H1 (cell line): ENCODE measurements at regions not wholly inside any gene's neighbourhood (a gene's known extent, or its start where the extent isn't known, plus 50 kb on each side); places are given as distances from the start of the nearest gene placed in this dataset.

Experiments used
- CTCF ChIA-PET: fragments of 300-600 bp; sonication (Branson Sonifier 250); formaldehyde crosslinking; loops from one replicate; lab custom pipeline; 2021; ENCODE audit not compliant: partially characterized antibody; lab: Charles Lee
- POLR2A ChIA-PET: fragments of 300-600 bp; sonication (Branson Sonifier 250); formaldehyde crosslinking; loops from one replicate; lab custom pipeline; 2021; ENCODE audit warnings: inconsistent platforms; ENCODE audit not compliant: partially characterized antibody; lab: Charles Lee
- DNase-seq, 2 experiments: peaks; one replicate each; pipeline versions ENCODE4 v3.0.0 to v3.0.0-alpha.2; 2010 to 2022; ENCODE audit warnings: low spot score in 2 of 2, low read depth in 1 of 2, mixed read lengths in 1 of 2
- FAIRE-seq: peaks from 2 replicates; lab custom pipeline; 2011; peaks lifted over from hg19 to GRCh38; lab: Jason Lieb, UNC
- H2AFZ ChIP-seq: 2 replicates; pipeline ENCODE4 v1.8.1; 2012; ENCODE audit warnings: low read length, inconsistent platforms
- H2AK5ac ChIP-seq: 2 replicates; pipeline ENCODE4 v1.6.1; 2013; ENCODE audit warnings: low read depth, low read length
- H2BK120ac ChIP-seq: replicated peaks from 2 replicates; pipeline ENCODE3; 2013; ENCODE audit warnings: low read depth, low read length, inconsistent platforms
- H2BK12ac ChIP-seq: 2 replicates; pipeline ENCODE4 v1.6.1; 2013; ENCODE audit warnings: low read depth, low read length
- H2BK15ac ChIP-seq: 2 replicates; pipeline ENCODE4 v1.6.1; 2013; ENCODE audit warnings: low read length
- H2BK20ac ChIP-seq: 2 replicates; pipeline ENCODE4 v1.6.1; 2013; ENCODE audit warnings: low read length
- H2BK5ac ChIP-seq: 2 replicates; pipeline ENCODE4 v1.6.1; 2013; ENCODE audit warnings: low read depth, low read length
- H3K14ac ChIP-seq: 2 replicates; pipeline ENCODE4 v1.6.1; 2013; ENCODE audit warnings: inconsistent platforms; ENCODE audit not compliant: insufficient read length
- H3K18ac ChIP-seq: 2 replicates; pipeline ENCODE4 v1.6.1; 2013; ENCODE audit warnings: low read length; ENCODE audit errors: extremely low read depth
- H3K23ac ChIP-seq: 2 replicates; pipeline ENCODE4 v1.6.1; 2013; ENCODE audit warnings: inconsistent platforms; ENCODE audit not compliant: insufficient read length
- H3K23me2 ChIP-seq: 2 replicates; pipeline ENCODE4 v1.6.1; 2013; ENCODE audit warnings: low read depth, low read length
- H3K27ac ChIP-seq: 2 replicates; pipeline ENCODE4 v1.6.1; 2011; ENCODE audit warnings: low read depth, low read length, inconsistent platforms
- H3K27me3 ChIP-seq, 4 experiments: replicated peaks in 1 of 4; 1 replicate in 1 of 4; 2 replicates in 3 of 4; pipeline versions ENCODE4 v1.6.1 to v1.8.1; 2011 to 2013; ENCODE audit warnings: low read length in 3 of 4, mild to moderate bottlenecking in 3 of 4, inconsistent platforms in 2 of 4, mixed read lengths in 2 of 4, moderate library complexity in 1 of 4; ENCODE audit not compliant: control insufficient read depth in 3 of 4, insufficient read depth in 3 of 4; ENCODE audit errors: extremely low read depth in 1 of 4
- H3K36me3 ChIP-seq, 4 experiments: 2 replicates each; pipeline versions ENCODE4 v1.6.1 to v1.8.1; 2011 to 2013; ENCODE audit warnings: mild to moderate bottlenecking in 4 of 4, low read length in 3 of 4, moderate library complexity in 2 of 4, control low read depth in 1 of 4, inconsistent platforms in 1 of 4; ENCODE audit not compliant: insufficient read depth in 4 of 4, control insufficient read depth in 2 of 4
- H3K4ac ChIP-seq: replicated peaks from 2 replicates; pipeline ENCODE3; 2013; ENCODE audit warnings: low read length, low read depth, mixed read lengths, inconsistent platforms; ENCODE audit not compliant: insufficient read length
- H3K4me1 ChIP-seq, 4 experiments: replicated peaks in 1 of 4; 1 replicate in 1 of 4; 2 replicates in 3 of 4; pipeline versions ENCODE4 v1.6.1 to v1.8.1; 2011 to 2013; ENCODE audit warnings: low read length in 3 of 4, inconsistent platforms in 2 of 4, mixed read lengths in 1 of 4; ENCODE audit not compliant: insufficient read depth in 4 of 4, control insufficient read depth in 3 of 4
- H3K4me2 ChIP-seq, 2 experiments: 2 replicates each; pipeline versions ENCODE4 v1.6.1 to v1.8.1; 2011 to 2013; ENCODE audit warnings: low read depth in 2 of 2, low read length in 2 of 2, control low read depth in 1 of 2, inconsistent platforms in 1 of 2, mild to moderate bottlenecking in 1 of 2; ENCODE audit not compliant: insufficient read depth in 1 of 2
- H3K4me3 ChIP-seq, 4 experiments: fragments of 200-600, 300-600 bp in 1 of 4; sonication (generic), shearing (Covaris generic), sonication (Bioruptor Twin) in 1 of 4; 2 replicates each; pipeline versions ENCODE4 v1.5.1 to v1.8.1; 2011 to 2016; ENCODE audit warnings: low read length in 4 of 4, low read depth in 3 of 4, control low read depth in 2 of 4, inconsistent platforms in 2 of 4, mild to moderate bottlenecking in 2 of 4, mixed read lengths in 1 of 4, moderate library complexity in 1 of 4; ENCODE audit not compliant: insufficient read depth in 2 of 4; ENCODE audit errors: extremely low read depth in 1 of 4
- H3K56ac ChIP-seq: replicated peaks from 2 replicates; pipeline ENCODE3; 2013; ENCODE audit warnings: low read depth, mild to moderate bottlenecking, mixed read lengths, low read length, inconsistent platforms; ENCODE audit not compliant: insufficient read length
- H3K79me1 ChIP-seq: 2 replicates; pipeline ENCODE4 v1.6.1; 2013; ENCODE audit warnings: low read depth, low read length, control low read depth
- H3K79me2 ChIP-seq, 2 experiments: 2 replicates each; pipeline versions ENCODE4 v1.6.1 to v1.8.1; 2012 to 2013; ENCODE audit warnings: low read length in 2 of 2, mild to moderate bottlenecking in 2 of 2, inconsistent platforms in 1 of 2; ENCODE audit not compliant: insufficient read depth in 2 of 2, control insufficient read depth in 1 of 2
- H3K9ac ChIP-seq, 4 experiments: replicated peaks in 1 of 4; 1 replicate in 1 of 4; 2 replicates in 3 of 4; pipeline versions ENCODE4 v1.6.1 to v1.8.1; 2011 to 2013; ENCODE audit warnings: low read depth in 3 of 4, low read length in 3 of 4, control low read depth in 2 of 4, mild to moderate bottlenecking in 2 of 4, moderate library complexity in 2 of 4, inconsistent platforms in 1 of 4; ENCODE audit errors: extremely low read depth in 1 of 4
- H3K9me3 ChIP-seq, 2 experiments: 2 replicates each; pipeline versions ENCODE4 v1.6.1 to v1.8.1; 2012 to 2013; ENCODE audit warnings: mild to moderate bottlenecking in 2 of 2, moderate library complexity in 2 of 2, control low read depth in 1 of 2, inconsistent platforms in 1 of 2, low read depth in 1 of 2, low read length in 1 of 2, mixed read lengths in 1 of 2; ENCODE audit not compliant: insufficient read depth in 2 of 2
- H4K20me1 ChIP-seq, 2 experiments: replicated peaks in 1 of 2; 2 replicates each; pipeline versions ENCODE3 to v1.8.1; 2011 to 2013; ENCODE audit warnings: inconsistent platforms in 2 of 2, low read length in 2 of 2, mild to moderate bottlenecking in 1 of 2; ENCODE audit not compliant: insufficient read depth in 2 of 2, control insufficient read depth in 1 of 2
- H4K5ac ChIP-seq: 2 replicates; pipeline ENCODE4 v1.6.1; 2013; ENCODE audit warnings: low read length, low read depth, mixed read lengths, inconsistent platforms; ENCODE audit not compliant: insufficient read length
- H4K8ac ChIP-seq: 2 replicates; pipeline ENCODE4 v1.8.0; 2013; ENCODE audit warnings: mild to moderate bottlenecking, moderate library complexity, low read length, inconsistent platforms; ENCODE audit not compliant: insufficient read depth; ENCODE audit errors: extremely low read depth
- H4K91ac ChIP-seq: replicated peaks from 2 replicates; pipeline ENCODE3; 2013; ENCODE audit warnings: low read length, mixed read lengths, inconsistent platforms; ENCODE audit not compliant: insufficient read length
- BRCA1 ChIP-seq: IDR thresholded peaks from 2 replicates; pipeline ENCODE4 v1.6.1; 2012; ENCODE audit warnings: low read depth, low read length, improper control_type of control experiment
- CBX8 ChIP-seq: fragments of 300-800, 300-1000 bp; sonication (generic); IDR thresholded peaks from 2 replicates; pipeline ENCODE4 v1.7.1; 2016; ENCODE audit warnings: low read depth, low read length, borderline replicate concordance
- JUN ChIP-seq: IDR thresholded peaks from 2 replicates; pipeline ENCODE4 v1.6.1; 2011; ENCODE audit warnings: low read depth, mild to moderate bottlenecking, improper control_type of control experiment, low read length
- KDM4A ChIP-seq: IDR thresholded peaks from one replicate; pipeline ENCODE4 v1.7.1; 2012; ENCODE audit warnings: low read depth, mild to moderate bottlenecking, moderate library complexity, low read length, inconsistent platforms; ENCODE audit not compliant: severe bottlenecking
- NRF1 ChIP-seq: IDR thresholded peaks from 2 replicates; pipeline ENCODE4 v1.6.1; 2011; ENCODE audit warnings: mild to moderate bottlenecking, low read depth, low read length, improper control_type of control experiment
- SAP30 ChIP-seq: fragments of 300-600 bp; sonication (generic); IDR thresholded peaks from 2 replicates; pipeline ENCODE4 v1.7.1; 2012; ENCODE audit warnings: low read length, moderate library complexity, mild to moderate bottlenecking, inconsistent platforms; ENCODE audit not compliant: insufficient read depth, insufficient replicate concordance
- SIRT6 ChIP-seq: IDR thresholded peaks from one replicate; pipeline ENCODE4 v1.7.1; 2012; ENCODE audit warnings: low read length, inconsistent platforms
- WGBS, 2 experiments: shearing (Covaris generic) in 1 of 2; methylation state at CpG; one replicate each; pipeline versions ENCODE4 v1.1.6 to v1.1.7; 2013 to 2015; ENCODE audit warnings: low lambda C conversion rate in 2 of 2, mixed read lengths in 2 of 2, inconsistent platforms in 1 of 2, low coverage in 1 of 2, missing lambda C conversion rate in 1 of 2; ENCODE audit not compliant: insufficient replicate concordance in 2 of 2, insufficient coverage in 1 of 2, insufficient read length in 1 of 2; ENCODE audit errors: extremely low coverage in 1 of 2, missing lambda C conversion rate in 1 of 2; 5-methylcytosine and 5-hydroxymethylcytosine counted together

DNA sequence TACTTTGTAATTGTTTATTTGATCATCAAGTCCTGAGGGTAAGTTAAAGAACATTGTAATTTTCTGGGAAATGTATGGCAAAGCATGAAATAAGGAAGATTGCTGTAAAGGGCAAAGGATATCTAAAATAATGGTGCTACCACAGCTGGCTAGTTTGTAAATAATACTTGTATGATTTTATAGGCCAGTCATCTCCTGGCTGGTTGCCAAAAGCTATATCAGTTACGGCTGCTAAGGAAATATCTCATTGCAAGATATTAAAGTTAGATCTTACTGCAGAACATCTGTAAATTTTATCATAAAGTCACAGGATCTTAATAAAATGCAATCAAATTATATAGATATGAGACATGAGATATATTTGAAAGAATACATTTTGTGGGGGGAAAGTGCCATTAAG, 150.8 kb upstream of the CXCL13 start:
- WGBS, 2 experiments: 95% methylated on average over 1 of the region's 1 CpG; no CpG with 5 or more reads in 1 of the 2 experiments
- CTCF ChIA-PET: interaction anchor here (0.7 to 0.9 kb wide), 2 partner anchors 12 to 37 kb away, joined by 3 read pairs; no protein-coding TSS in a partner anchor

More for the DNA sequence above, 150.8 kb upstream of the CXCL13 start:
- Histone ChIP-seq H2BK15ac (no peak overlapping the region), H4K8ac (no peak overlapping the region), H2BK20ac (no peak overlapping the region), H3K23me2 (no peaks in the 10 kb centered on the region), H2BK12ac (no peak overlapping the region), H3K9ac (no peak overlapping the region), H3K27ac (no peak overlapping the region), H3K9me3 (no peaks in the 10 kb centered on the region), H3K14ac (no peak overlapping the region), H3K79me2 (no peaks in the 10 kb centered on the region), H3K4ac (no peak overlapping the region), H2AK5ac (no peak overlapping the region), H3K4me1 (no peaks in the 10 kb centered on the region), H3K4me3 (no peak overlapping the region), H3K18ac (no peak overlapping the region), H2BK120ac (no peak overlapping the region), H3K4me2 (no peak overlapping the region), H3K27me3 (no peaks in the 10 kb centered on the region), H3K23ac (no peak overlapping the region), H4K91ac (no peak overlapping the region), H3K79me1 (no peaks in the 10 kb centered on the region), H3K36me3 (no peaks in the 10 kb centered on the region), H4K5ac (no peak overlapping the region), H2AFZ (no peak overlapping the region), H2BK5ac (no peak overlapping the region), H3K56ac (no peak overlapping the region), H4K20me1 (no peaks in the 10 kb centered on the region)
- no peak for DNase-seq
- no peak for FAIRE-seq
- POLR2A ChIA-PET: no interaction called here
- TF ChIP-seq JUN (no peak), BRCA1 (no peak), SIRT6 (no peak), NRF1 (no peak), KDM4A (no peak), CBX8 (no peak), SAP30 (no peak)
